GM12891 (cell line): ENCODE measurements at regions not wholly inside any gene's neighbourhood (a gene's known extent, or its start where the extent isn't known, plus 50 kb on each side); places are given as distances from the start of the nearest gene placed in this dataset.

ENCODE experiments used
- DNase-seq: peaks from one replicate; pipeline ENCODE4 v3.0.0; 2011; ENCODE audit warnings: low spot score; ENCODE audit not compliant: insufficient read length
- FAIRE-seq: peaks from 2 replicates; lab custom pipeline; 2011; peaks lifted over from hg19 to GRCh38; lab: Jason Lieb, UNC
- PAX5 ChIP-seq: IDR thresholded peaks from 2 replicates; pipeline ENCODE4 v1.6.1; 2011; ENCODE audit warnings: low read length, moderate library complexity, mild to moderate bottlenecking; ENCODE audit not compliant: insufficient read depth, severe bottlenecking
- POLR2A ChIP-seq: IDR thresholded peaks from 2 replicates; pipeline ENCODE4 v1.6.1; 2011; ENCODE audit warnings: low read depth, low read length, control low read depth
- POLR2AphosphoS5 ChIP-seq: IDR thresholded peaks from 2 replicates; pipeline ENCODE4 v1.6.1; 2011; ENCODE audit warnings: low read depth, low read length, control low read depth
- POU2F2 ChIP-seq: IDR thresholded peaks from 2 replicates; pipeline ENCODE4 v1.6.1; 2011; ENCODE audit warnings: low read depth, mild to moderate bottlenecking, control low read depth, low read length, moderate library complexity
- SPI1 ChIP-seq: IDR thresholded peaks from 2 replicates; pipeline ENCODE4 v1.6.1; 2011; ENCODE audit warnings: low read depth, low read length, control low read depth
- TAF1 ChIP-seq: IDR thresholded peaks from 2 replicates; pipeline ENCODE4 v1.6.1; 2011; ENCODE audit warnings: low read depth, low read length, control low read depth

DNA sequence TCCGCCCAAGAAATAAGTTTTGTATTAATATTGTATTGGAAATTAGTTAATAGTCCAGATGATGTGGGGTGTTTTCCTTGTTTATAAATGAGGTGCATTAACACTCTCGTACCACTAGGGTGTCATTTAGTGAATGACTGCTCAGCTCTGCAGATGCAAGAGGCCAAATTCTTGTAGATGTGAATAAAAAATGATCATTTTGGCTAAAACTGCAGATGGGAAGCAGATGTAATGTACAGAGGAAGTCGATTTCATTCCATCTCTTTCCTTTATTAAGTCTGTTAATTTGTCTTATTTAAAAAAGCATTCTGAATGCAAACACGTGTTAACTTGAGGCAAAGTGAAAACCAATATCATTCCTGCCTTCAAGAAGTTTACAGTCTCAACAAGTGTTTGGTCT, 108.1 kb downstream of the DHX15 start:
- FAIRE-seq: no peak

DNA sequence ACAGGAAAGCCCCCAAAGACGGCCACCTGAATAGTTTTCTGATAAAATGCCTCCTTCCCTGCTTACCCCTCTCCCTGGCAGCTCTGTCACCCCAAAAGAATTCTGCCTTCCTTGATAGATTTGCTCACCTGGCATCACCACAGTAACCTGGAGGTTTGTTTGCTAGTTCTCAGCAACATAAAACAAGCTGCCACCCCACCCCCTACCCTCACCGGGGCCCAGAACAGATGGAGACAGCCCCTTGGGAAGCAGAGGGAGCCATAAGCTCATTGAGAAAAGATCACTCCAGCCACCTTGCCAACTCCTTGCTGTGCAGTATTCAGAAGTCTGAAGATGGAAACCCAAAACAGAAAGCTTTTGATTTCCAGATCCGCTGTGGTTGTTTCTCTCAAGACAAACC, 108.6 kb downstream of the DHX15 start:
- TF ChIP-seq PAX5: no peak
- no peak for TF ChIP-seq POLR2A
- TF ChIP-seq SPI1: no peak
- no peak for TF ChIP-seq POLR2AphosphoS5
- no peak for TF ChIP-seq POU2F2
- no peak for TF ChIP-seq TAF1
- FAIRE-seq (no peak), DNase-seq (no peak)

More for the DNA sequence above, 108.1 kb downstream of the DHX15 start:
- TF ChIP-seq POLR2A: no peak
- DNase-seq: no peak

DNA sequence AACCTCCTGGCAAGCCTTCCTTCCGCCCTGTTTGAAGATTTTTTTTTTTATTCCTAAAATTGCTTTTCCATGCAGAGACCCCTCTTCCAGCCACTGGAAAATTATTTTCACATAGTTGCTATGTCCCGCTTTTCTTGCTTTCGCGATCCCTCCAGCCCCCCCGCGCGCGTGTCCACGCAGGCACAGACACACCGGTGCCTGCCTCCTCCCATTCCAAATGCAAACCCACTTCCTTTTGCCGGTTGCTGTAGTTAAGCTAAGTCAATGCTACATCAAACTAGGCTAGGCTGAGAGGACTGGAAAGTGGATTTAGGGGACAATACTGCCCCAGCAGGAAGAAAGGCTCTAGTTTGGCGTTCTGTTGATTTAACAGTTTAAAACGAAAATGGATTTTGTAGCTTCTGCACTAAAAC, 111.0 kb downstream of the DHX15 start:
- DNase-seq: no peak
- FAIRE-seq: no peak
- TF ChIP-seq POU2F2 (no peak), PAX5 (no peak), POLR2AphosphoS5 (no peak), TAF1 (no peak), POLR2A (no peak), SPI1 (no peak)

DNA sequence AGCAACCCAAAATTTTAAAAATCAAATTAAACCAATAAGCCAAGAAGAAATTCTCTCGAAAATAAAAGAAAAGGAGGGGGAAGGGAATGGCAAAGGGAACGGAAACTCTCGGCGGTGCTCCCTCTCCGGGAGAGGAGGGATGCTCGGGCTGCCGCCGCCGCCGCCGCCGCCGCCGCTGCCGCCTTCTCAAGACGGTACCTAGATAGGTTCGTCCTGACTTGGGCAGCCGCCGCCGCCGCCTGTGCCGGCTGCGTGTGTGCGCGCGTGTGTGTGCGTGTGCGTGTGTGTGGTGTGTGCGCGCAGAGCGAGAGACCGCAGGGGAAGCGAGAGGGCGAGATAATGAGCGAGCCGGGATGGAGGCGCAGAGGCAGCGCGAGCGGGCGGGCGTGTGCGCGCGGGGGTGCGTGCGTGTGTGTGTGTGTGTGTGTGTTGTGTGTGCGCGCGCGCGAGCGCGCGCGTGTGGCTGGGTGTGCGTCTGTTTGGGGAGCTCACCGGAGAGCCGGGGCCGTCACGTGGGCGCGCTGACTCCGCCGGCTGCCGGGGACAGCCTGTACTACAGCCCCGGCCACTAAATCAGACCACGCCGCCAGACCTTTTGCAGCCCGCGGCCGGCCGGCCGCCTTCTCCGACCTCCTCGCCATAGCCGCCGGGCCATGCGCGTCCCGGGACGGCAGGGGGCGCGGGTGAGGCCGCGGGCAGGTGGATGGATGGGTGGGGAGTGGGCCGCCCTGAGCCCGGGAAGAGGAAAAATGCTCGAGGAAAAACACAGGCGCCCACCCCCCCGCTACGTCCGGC, 111.6 kb downstream of the DHX15 start:
- peak; percentile 68 for DNase-seq
- peak; percentile 90 for FAIRE-seq
- TF ChIP-seq SPI1 (no peak), PAX5 (no peak), POLR2AphosphoS5 (no peak), POU2F2 (no peak), TAF1 (no peak), POLR2A (no peak)

DNA sequence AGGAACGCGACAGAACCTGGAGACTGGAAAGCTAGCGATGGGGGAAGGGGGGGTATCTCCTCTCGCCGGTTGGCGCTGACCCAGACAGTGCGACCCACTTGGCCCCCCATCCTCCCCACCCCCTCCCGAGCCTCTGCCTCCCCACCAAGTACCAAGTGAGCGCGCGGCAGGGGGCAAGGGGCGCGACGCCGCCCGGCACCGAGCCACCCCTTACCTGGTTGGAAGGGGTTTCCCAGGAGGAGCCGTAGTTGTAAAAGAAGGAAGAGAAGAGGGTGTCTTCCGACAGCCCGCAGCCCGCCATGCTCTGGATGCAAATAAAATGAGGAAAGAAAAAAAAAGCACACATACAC, 112.2 kb downstream of the DHX15 start:
- no peak for DNase-seq
- no peak for FAIRE-seq
- no peak for TF ChIP-seq TAF1
- TF ChIP-seq POLR2A: no peak
- no peak for TF ChIP-seq PAX5
- TF ChIP-seq POLR2AphosphoS5: no peak
- TF ChIP-seq SPI1: no peak
- no peak for TF ChIP-seq POU2F2

DNA sequence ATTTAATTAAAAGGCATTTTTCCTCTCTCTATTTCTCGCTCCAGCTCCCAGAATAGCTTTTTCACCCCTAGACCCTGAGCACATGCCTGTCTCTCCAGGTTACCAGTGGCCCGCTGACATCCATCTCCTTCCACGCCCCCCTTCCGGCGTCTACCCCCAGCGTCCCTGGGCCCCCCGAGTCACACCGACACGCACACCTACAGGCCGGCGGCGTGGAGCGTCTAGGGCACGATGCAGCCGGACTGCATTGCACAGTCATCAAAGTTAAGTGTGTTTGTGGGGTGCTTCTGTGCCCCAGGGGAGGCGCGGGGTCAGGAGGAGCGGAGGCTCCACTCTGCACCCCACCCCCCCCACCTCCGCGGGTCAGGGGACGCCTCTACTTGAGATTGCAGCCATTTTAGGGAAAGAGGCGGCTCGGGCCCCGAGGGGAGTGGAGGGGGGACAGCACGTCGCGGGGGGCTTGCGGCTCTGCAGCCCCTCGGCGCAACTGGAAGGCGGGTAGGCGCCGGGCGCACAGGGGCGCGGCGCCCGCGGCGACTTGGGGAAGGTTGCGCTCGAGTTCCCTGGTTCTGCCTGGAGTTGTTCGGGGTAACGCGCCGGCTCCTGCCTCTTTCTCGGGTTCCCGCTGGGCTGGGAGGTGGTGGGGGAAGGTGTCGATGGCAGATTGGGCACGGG, 112.7 kb downstream of the DHX15 start:
- FAIRE-seq (no peak), DNase-seq (peak; percentile 32)
- TF ChIP-seq POLR2A (no peak), SPI1 (no peak), POU2F2 (no peak), PAX5 (no peak), POLR2AphosphoS5 (no peak), TAF1 (no peak)

DNA sequence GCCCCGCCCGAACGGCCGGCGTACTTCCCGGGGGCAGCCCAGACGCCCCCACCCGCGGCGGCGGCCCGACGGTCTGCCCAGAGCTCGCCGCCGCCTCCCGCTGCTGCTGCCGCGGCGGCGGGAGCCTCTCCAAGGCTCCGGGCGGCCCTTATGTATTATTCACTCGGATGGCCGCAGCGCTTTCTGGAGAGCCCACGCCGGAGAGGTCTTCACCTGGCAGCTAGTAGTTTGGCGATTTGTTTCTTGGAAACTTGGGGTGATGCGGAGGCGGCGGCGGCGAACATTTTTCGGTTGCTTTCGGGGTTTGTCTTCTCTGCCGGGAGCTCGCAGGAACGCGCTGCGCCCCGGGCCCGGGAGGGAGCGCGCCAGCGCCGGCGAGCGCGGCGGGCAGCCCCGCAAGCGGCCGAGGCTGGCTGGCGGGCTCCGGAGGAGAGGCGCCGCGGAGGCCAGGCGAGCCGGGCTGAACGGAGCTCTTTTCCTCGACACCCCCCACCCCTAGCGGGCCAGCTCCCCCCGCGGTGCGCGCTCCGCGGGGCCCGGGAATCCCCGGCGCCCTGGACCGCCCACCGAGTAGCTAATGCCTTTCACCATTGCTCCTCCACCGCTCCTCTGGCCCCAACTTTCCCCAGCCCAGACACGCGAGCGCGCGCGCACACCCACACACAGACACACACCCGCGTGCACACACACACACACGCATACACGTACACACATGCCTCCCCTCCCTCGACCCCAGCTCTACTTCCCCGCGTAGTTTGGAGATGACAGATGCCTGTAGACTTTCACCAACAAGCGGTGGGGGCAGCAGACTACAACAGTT, 113.5 kb downstream of the DHX15 start:
- peak; percentile 36 for DNase-seq
- no peak for FAIRE-seq
- TF ChIP-seq POLR2AphosphoS5: no peak
- TF ChIP-seq SPI1: no peak
- no peak for TF ChIP-seq TAF1
- TF ChIP-seq POLR2A: no peak
- TF ChIP-seq PAX5: no peak
- TF ChIP-seq POU2F2: no peak

DNA sequence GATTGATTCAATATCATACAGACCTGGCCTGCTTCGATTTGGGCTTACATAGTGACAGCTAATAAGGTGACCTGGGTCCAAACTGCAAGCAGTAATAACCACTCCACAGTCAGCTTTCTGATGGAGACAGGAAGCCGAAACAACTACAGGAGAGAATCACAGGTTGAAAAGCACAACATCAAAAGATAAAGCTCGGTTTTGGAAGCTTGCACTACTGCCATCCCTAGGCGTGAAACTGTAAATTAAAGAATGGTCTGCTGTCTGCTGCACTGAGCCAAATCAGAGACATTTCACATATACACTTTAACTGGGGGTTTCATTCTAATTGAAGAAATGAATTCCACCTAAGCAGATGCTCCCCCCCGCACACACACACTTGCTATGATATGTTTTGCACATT, 116.3 kb downstream of the DHX15 start:
- DNase-seq (no peak), FAIRE-seq (no peak)
- TF ChIP-seq POLR2AphosphoS5 (no peak), TAF1 (no peak), SPI1 (no peak), PAX5 (no peak), POLR2A (no peak), POU2F2 (no peak)

DNA sequence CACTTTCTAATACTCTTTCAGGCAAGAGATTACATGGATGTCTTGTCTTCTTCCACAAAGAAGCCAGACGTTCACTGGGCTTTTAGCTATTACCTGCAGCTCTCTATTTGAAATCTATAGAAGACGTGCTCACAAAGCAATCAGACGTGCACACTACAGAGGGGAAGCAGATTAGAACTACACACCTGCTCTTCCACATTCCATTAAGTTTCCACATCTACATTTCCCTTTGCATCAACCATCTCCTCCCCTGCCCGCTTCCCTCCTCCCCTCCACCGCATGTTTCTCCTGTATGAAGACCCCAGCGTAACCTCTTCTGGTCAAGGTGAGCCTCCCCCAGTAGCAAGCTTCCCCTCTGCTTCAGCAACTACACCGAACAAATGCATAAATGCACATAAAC, 119.8 kb downstream of the DHX15 start:
- DNase-seq (no peak), FAIRE-seq (no peak)
- no peak for TF ChIP-seq TAF1
- TF ChIP-seq SPI1: no peak

DNA sequence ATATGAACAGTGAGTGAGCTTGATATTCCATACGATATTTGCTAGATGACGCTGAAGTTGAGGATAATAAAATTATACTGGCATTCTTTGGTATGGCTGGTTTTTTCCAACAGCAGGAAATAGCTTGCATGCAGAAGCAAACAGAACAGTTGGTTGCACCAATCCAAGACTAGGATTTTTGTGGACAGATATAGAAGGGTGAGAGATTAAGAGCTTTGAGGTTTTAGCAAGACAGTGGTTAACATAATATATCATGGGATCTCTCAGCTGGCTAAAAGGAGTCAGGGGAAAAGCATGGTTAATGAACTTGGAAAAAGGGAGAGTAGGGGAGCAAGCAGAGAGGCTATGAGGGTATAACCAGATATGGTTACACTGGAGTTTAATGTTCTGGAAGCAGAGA, 127.9 kb downstream of the DHX15 start:
- DNase-seq (no peak), FAIRE-seq (no peak)
- TF ChIP-seq TAF1: no peak
- no peak for TF ChIP-seq SPI1
- no peak for TF ChIP-seq POLR2AphosphoS5
- no peak for TF ChIP-seq POU2F2
- no peak for TF ChIP-seq PAX5
- no peak for TF ChIP-seq POLR2A
